DMS79 treated with DMSO at 0.1 percent for 48 hours (cell line): ENCODE measurements at regions not wholly inside any gene's neighbourhood (a gene's known extent, or its start where the extent isn't known, plus 50 kb on each side); places are given as distances from the start of the nearest gene placed in this dataset.

Experiments used
- DNase-seq: peaks from one replicate; lab custom pipeline; 2025; lab: John Stamatoyannopoulos, UW

GRCh38 chr10:118412132-118412760, 70.1 kb upstream of the FAM204A start:
- no peak for DNase-seq

GRCh38 chr10:118409295-118409694, 67.2 kb upstream of the FAM204A start:
- DNase-seq = no peak

GRCh38 chr10:118408181-118408580, 66.1 kb upstream of the FAM204A start:
- no peak for DNase-seq

- no peak for DNase-seq
Measured at GRCh38 chr10:118407777-118408176, 65.7 kb upstream of the FAM204A start.

GRCh38 chr10:118407026-118407425, 64.9 kb upstream of the FAM204A start:
- no peak for DNase-seq

GRCh38 chr10:118405928-118406327, 63.8 kb upstream of the FAM204A start:
- DNase-seq = peak; percentile 28

GRCh38 chr10:118403967-118404366, 61.8 kb upstream of the FAM204A start:
- DNase-seq = no peak

- DNase-seq = no peak
Measured at GRCh38 chr10:118401708-118402193, 59.6 kb upstream of the FAM204A start.

- no peak for DNase-seq
Measured at GRCh38 chr10:118397391-118397790, 55.3 kb upstream of the FAM204A start.

- no peak for DNase-seq
Measured at GRCh38 chr10:118395947-118396346, 53.8 kb upstream of the FAM204A start.

GRCh38 chr10:118394301-118395200, 52.4 kb upstream of the FAM204A start:
- DNase-seq = no peak

GRCh38 chr10:118392761-118393160, 50.6 kb upstream of the FAM204A start:
- DNase-seq = no peak
